ENCODE measurements at regions not wholly inside any gene's neighbourhood (a gene's known extent, or its start where the extent isn't known, plus 50 kb on each side); places are given as distances from the start of the nearest gene placed in this dataset.

- no peak for TF ChIP-seq CTCF (conservative IDR thresholded peaks at IDR 0.05; ENCODE audit: low read depth, low read length)
- H3K4me3 ChIP-seq (ENCODE audit: low read length): no peak overlapping the region
- DNase-seq (ENCODE audit: low read depth): peak; percentile 59
Measured at GRCh38 chr3:159916052-159916451, 72.6 kb upstream of the IL12A start.

- DNase-seq (ENCODE audit: low read depth): no peak
- H3K4me3 ChIP-seq (ENCODE audit: low read length): no peak overlapping the region
- no peak for TF ChIP-seq CTCF (conservative IDR thresholded peaks at IDR 0.05; ENCODE audit: low read depth, low read length)
Measured at GRCh38 chr3:159917141-159917540, 71.5 kb upstream of the IL12A start.

GRCh38 chr3:159919873-159920272, 68.8 kb upstream of the IL12A start:
- no peak overlapping the region for H3K4me3 ChIP-seq (ENCODE audit: low read length)
- DNase-seq (ENCODE audit: low read depth): no peak
- TF ChIP-seq CTCF (conservative IDR thresholded peaks at IDR 0.05; ENCODE audit: low read depth, low read length): no peak

- H3K4me3 ChIP-seq (ENCODE audit: low read length): no peak overlapping the region
Measured at GRCh38 chr3:159922193-159922840, 66.3 kb upstream of the IL12A start.

GRCh38 chr3:159922861-159923312, 65.7 kb upstream of the IL12A start:
- no peak for TF ChIP-seq CTCF (conservative IDR thresholded peaks at IDR 0.05; ENCODE audit: low read depth, low read length)
- no peak overlapping the region for H3K4me3 ChIP-seq (ENCODE audit: low read length)
- DNase-seq (ENCODE audit: low read depth): no peak

More at GRCh38 chr3:159922193-159922840, 66.3 kb upstream of the IL12A start:
- no peak for TF ChIP-seq CTCF (conservative IDR thresholded peaks at IDR 0.05; ENCODE audit: low read depth, low read length)
- no peak for DNase-seq (ENCODE audit: low read depth)

- no peak for TF ChIP-seq CTCF (conservative IDR thresholded peaks at IDR 0.05; ENCODE audit: low read depth, low read length)
- DNase-seq (ENCODE audit: low read depth): no peak
- H3K4me3 ChIP-seq (ENCODE audit: low read length): no peak overlapping the region
Measured at GRCh38 chr3:159923336-159923735, 65.3 kb upstream of the IL12A start.

GRCh38 chr3:159923956-159924355, 64.7 kb upstream of the IL12A start:
- no peak overlapping the region for H3K4me3 ChIP-seq (ENCODE audit: low read length)
- TF ChIP-seq CTCF (conservative IDR thresholded peaks at IDR 0.05; ENCODE audit: low read depth, low read length): no peak
- DNase-seq (ENCODE audit: low read depth): no peak
